ENCODE measurements at regions not wholly inside any gene's neighbourhood (a gene's known extent, or its start where the extent isn't known, plus 50 kb on each side); places are given as distances from the start of the nearest gene placed in this dataset.

GRCh38 chr22:26757496-26757895, 100.1 kb downstream of the MIAT start:
- Histone ChIP-seq H3K27ac (ENCODE audit: low read depth, low read length) (no peak overlapping the region), H3K4me3 (ENCODE audit: low read length) (no peak overlapping the region), H3K9me3 (ENCODE audit: control insufficient read depth in 2 of 3, low read length in 3 of 3) (no peaks in the 10 kb centered on the region), H3K36me3 (ENCODE audit: control insufficient read depth in 2 of 3, insufficient read depth in 3 of 3, low read length in 3 of 3) (peaks cover 0 to 21% (median 0%) of the 10 kb centered on the region in 3 experiments), H3K27me3 (ENCODE audit: control insufficient read depth in 2 of 2, insufficient read depth in 2 of 2, low read length in 2 of 2) (no peaks in the 10 kb centered on the region), H3K4me1 (ENCODE audit: control insufficient read depth in 2 of 2, insufficient read depth in 2 of 2, low read length in 2 of 2) (no peaks in the 10 kb centered on the region)
- H3K9me3 Mint-ChIP-seq = peaks cover 0 to 8% (median 3%) of the 10 kb centered on the region in 11 donors
- CTCF ChIA-PET = no interaction called here
- H3K27me3 Mint-ChIP-seq = no peaks in the 10 kb centered on the region
- ATAC-seq = no peak
- peak overlapping the region in 1 of 9 donors; percentile 43 for H3K27ac Mint-ChIP-seq
- DNase-seq = no peak
- POLR2A ChIA-PET = no interaction called here
- H3K4me3 Mint-ChIP-seq = no peak overlapping the region
- H3K36me3 Mint-ChIP-seq = peaks cover 0 to 46% (median 18%) of the 10 kb centered on the region in 5 donors
- intact Hi-C loops (cut with micrococcal nuclease) = loop anchor here in 1 of 2 donors (10.0 kb wide), 1 partner anchor 1047 kb away; the partner anchor contains the start of gene MN1
- H3K4me1 Mint-ChIP-seq = peaks cover 5 to 28% (median 6%) of the 10 kb centered on the region in 7 donors

GRCh38 chr22:26762503-26763472, 105.4 kb downstream of the MIAT start:
- Mint-ChIP-seq H3K4me3 (no peak overlapping the region), H3K9me3 (peaks cover 0 to 12% (median 4%) of the 10 kb centered on the region in 11 donors), H3K27ac (no peak overlapping the region), H3K36me3 (peaks cover 11 to 68% (median 40%) of the 10 kb centered on the region in 5 donors), H3K27me3 (no peaks in the 10 kb centered on the region), H3K4me1 (peaks cover 0 to 29% (median 7%) of the 10 kb centered on the region in 7 donors)
- no peak overlapping the region for H3K27ac ChIP-seq (ENCODE audit: low read depth, low read length)
- intact Hi-C loops (cut with micrococcal nuclease) = no loop called here
- DNase-seq (no peak), ATAC-seq (no peak)
- peaks cover 0 to 31% (median 0%) of the 10 kb centered on the region in 3 experiments for H3K36me3 ChIP-seq (ENCODE audit: control insufficient read depth in 2 of 3, insufficient read depth in 3 of 3, low read length in 3 of 3)
- H3K9me3 ChIP-seq (ENCODE audit: control insufficient read depth in 2 of 3, low read length in 3 of 3) = no peaks in the 10 kb centered on the region
- POLR2A ChIA-PET = no interaction called here
- CTCF ChIA-PET = no interaction called here
- no peak overlapping the region for H3K4me3 ChIP-seq (ENCODE audit: low read length)
- no peaks in the 10 kb centered on the region for H3K4me1 ChIP-seq (ENCODE audit: control insufficient read depth in 2 of 2, insufficient read depth in 2 of 2, low read length in 2 of 2)
- H3K27me3 ChIP-seq (ENCODE audit: control insufficient read depth in 2 of 2, insufficient read depth in 2 of 2, low read length in 2 of 2) = no peaks in the 10 kb centered on the region

DNA sequence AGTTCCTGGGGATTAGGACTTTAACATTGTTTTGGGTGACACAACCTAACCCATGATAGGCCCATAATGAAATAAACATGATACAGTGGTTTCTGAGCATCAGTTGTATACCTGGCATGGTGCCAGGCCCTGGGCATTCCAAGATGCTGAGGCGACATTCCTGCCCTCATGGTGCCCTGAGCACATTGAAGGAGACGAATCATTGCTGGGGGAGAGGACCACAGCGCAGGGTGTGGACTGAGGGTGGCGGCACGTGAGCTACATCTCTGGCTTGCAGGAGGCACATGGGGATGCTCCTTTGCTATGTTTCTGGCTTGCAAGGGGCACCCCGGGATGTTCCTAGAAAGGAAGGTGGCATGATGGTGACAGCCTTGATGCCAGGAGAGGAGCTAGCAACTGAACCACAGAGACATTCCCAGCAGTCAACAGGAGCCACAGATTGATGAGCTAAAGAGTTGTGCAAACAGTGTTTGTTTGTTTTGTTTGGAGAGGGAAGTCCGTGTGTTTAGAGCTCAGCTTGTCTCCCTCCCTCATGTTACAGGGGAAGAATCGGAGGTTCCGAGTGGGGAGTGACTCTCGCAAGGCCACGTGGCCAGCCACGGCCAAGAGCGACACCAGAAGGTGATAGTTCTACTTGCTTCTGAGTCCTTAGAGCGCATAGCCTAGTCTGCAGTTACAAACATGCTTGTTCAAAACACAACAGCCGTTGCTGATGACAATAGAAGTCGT, 106.4 kb downstream of the MIAT start:
- CTCF ChIA-PET = no interaction called here
- Histone ChIP-seq H3K27ac (ENCODE audit: low read depth, low read length) (no peak overlapping the region), H3K9me3 (ENCODE audit: control insufficient read depth in 2 of 3, low read length in 3 of 3) (no peaks in the 10 kb centered on the region), H3K27me3 (ENCODE audit: control insufficient read depth in 2 of 2, insufficient read depth in 2 of 2, low read length in 2 of 2) (no peaks in the 10 kb centered on the region), H3K4me1 (ENCODE audit: control insufficient read depth in 2 of 2, insufficient read depth in 2 of 2, low read length in 2 of 2) (no peaks in the 10 kb centered on the region), H3K4me3 (ENCODE audit: low read length) (no peak overlapping the region), H3K36me3 (ENCODE audit: control insufficient read depth in 2 of 3, insufficient read depth in 3 of 3, low read length in 3 of 3) (peaks cover 0 to 33% (median 3%) of the 10 kb centered on the region in 3 experiments)
- intact Hi-C loops (cut with micrococcal nuclease) = no loop called here
- H3K9me3 Mint-ChIP-seq = peaks cover 0 to 12% (median 4%) of the 10 kb centered on the region in 11 donors
- peaks cover 11 to 68% (median 42%) of the 10 kb centered on the region in 5 donors for H3K36me3 Mint-ChIP-seq
- no peak overlapping the region for H3K27ac Mint-ChIP-seq
- no peaks in the 10 kb centered on the region for H3K27me3 Mint-ChIP-seq
- DNase-seq = no peak
- H3K4me1 Mint-ChIP-seq = peaks cover 0 to 29% (median 7%) of the 10 kb centered on the region in 7 donors
- POLR2A ChIA-PET = no interaction called here
- ATAC-seq = no peak
- peak overlapping the region in 1 of 10 donors; percentile 2 for H3K4me3 Mint-ChIP-seq

DNA sequence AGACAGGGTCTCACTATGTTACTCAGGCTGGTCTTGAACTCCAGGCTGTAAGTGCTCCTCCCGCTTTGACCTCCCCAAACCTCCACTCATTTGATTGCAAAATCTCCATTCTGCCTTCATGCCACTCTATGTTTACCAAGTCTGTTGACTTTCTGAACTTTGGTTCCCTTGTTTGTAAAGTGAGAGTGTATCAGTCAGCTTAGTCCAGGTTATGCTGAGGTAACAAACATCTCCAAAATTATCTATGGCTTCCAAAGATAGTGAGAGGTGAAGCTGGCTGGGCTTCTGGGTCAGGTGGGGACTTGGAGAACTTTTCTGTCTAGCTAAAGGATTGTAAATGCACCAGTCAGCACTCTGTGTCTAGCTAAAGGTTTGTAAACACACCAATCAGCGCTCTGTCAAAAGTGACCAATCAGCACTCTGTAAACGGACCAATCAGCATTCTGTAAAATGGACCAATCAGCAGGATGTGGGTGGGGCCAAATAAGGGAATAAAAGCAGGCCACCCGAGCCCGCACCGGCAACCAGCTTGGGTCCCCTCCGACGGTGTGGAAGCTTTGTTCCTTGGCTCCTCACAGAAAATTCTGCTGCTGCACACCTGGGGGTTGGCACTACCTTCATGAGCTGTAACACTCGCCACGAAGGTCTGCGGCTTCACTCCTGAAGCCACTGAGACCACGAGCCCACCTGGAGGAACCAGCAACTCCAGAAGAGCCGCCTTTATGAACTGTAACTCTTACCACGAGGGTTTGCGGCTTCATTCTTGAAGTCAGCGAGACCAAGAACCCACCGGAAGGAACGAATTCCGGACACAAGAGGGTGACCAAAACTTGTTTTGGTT, 109.3 kb downstream of the MIAT start:
- no peak for DNase-seq
- peaks cover 11 to 64% (median 50%) of the 10 kb centered on the region in 5 donors for H3K36me3 Mint-ChIP-seq

GRCh38 chr22:26767351-26768155, 110.2 kb downstream of the MIAT start:
- CTCF ChIA-PET = no interaction called here

More for the DNA sequence above, 109.3 kb downstream of the MIAT start:
- POLR2A ChIA-PET = no interaction called here
- Mint-ChIP-seq H3K27me3 (no peaks in the 10 kb centered on the region), H3K9me3 (peaks cover 0 to 12% (median 4%) of the 10 kb centered on the region in 11 donors), H3K27ac (peak overlapping the region in 1 of 9 donors; percentile 9), H3K4me3 (no peak overlapping the region), H3K4me1 (peaks cover 0 to 19% (median 5%) of the 10 kb centered on the region in 7 donors)
- ATAC-seq = no peak
- CTCF ChIA-PET = no interaction called here
- no peaks in the 10 kb centered on the region for H3K27me3 ChIP-seq (ENCODE audit: control insufficient read depth in 2 of 2, insufficient read depth in 2 of 2, low read length in 2 of 2)
- H3K9me3 ChIP-seq (ENCODE audit: control insufficient read depth in 2 of 3, low read length in 3 of 3) = no peaks in the 10 kb centered on the region
- peaks cover 0 to 37% (median 4%) of the 10 kb centered on the region in 3 experiments for H3K36me3 ChIP-seq (ENCODE audit: control insufficient read depth in 2 of 3, insufficient read depth in 3 of 3, low read length in 3 of 3)
- intact Hi-C loops (cut with micrococcal nuclease) = no loop called here
- H3K4me1 ChIP-seq (ENCODE audit: control insufficient read depth in 2 of 2, insufficient read depth in 2 of 2, low read length in 2 of 2) = no peaks in the 10 kb centered on the region
- no peak overlapping the region for H3K27ac ChIP-seq (ENCODE audit: low read depth, low read length)
- H3K4me3 ChIP-seq (ENCODE audit: low read length) = no peak overlapping the region

More at GRCh38 chr22:26767351-26768155, 110.2 kb downstream of the MIAT start:
- H3K27ac ChIP-seq (ENCODE audit: low read depth, low read length) = no peak overlapping the region
- peaks cover 0 to 34% (median 4%) of the 10 kb centered on the region in 3 experiments for H3K36me3 ChIP-seq (ENCODE audit: control insufficient read depth in 2 of 3, insufficient read depth in 3 of 3, low read length in 3 of 3)
- intact Hi-C loops (cut with micrococcal nuclease) = no loop called here
- H3K4me3 ChIP-seq (ENCODE audit: low read length) = no peak overlapping the region
- no peaks in the 10 kb centered on the region for H3K27me3 ChIP-seq (ENCODE audit: control insufficient read depth in 2 of 2, insufficient read depth in 2 of 2, low read length in 2 of 2)
- POLR2A ChIA-PET = no interaction called here
- H3K9me3 Mint-ChIP-seq = peaks cover 0 to 12% (median 4%) of the 10 kb centered on the region in 11 donors
- DNase-seq = no peak
- H3K27ac Mint-ChIP-seq = no peak overlapping the region
- H3K4me1 ChIP-seq (ENCODE audit: control insufficient read depth in 2 of 2, insufficient read depth in 2 of 2, low read length in 2 of 2) = no peaks in the 10 kb centered on the region
- no peak overlapping the region for H3K4me3 Mint-ChIP-seq
- ATAC-seq = no peak
- H3K9me3 ChIP-seq (ENCODE audit: control insufficient read depth in 2 of 3, low read length in 3 of 3) = no peaks in the 10 kb centered on the region
- H3K27me3 Mint-ChIP-seq = no peaks in the 10 kb centered on the region
- H3K36me3 Mint-ChIP-seq = peaks cover 11 to 57% (median 49%) of the 10 kb centered on the region in 5 donors
- H3K4me1 Mint-ChIP-seq = peaks cover 0 to 14% (median 5%) of the 10 kb centered on the region in 7 donors

Measured in naive thymus-derived CD4-positive, alpha-beta T cell (primary cell).